SK-N-SH (cell line): ENCODE measurements at regions not wholly inside any gene's neighbourhood (a gene's known extent, or its start where the extent isn't known, plus 50 kb on each side); places are given as distances from the start of the nearest gene placed in this dataset.

ENCODE experiments used
- CTCF ChIA-PET: fragments of 300-600, 350-600 bp; formaldehyde crosslinking; extraction: SDS; loops from one replicate; lab custom pipeline; 2021; lab: Yijun Ruan, JAX
- POLR2A ChIA-PET: fragments of 350-600 bp; sonication (Branson Sonifier 250); formaldehyde crosslinking; extraction: SDS; loops from one replicate; lab custom pipeline; 2020; ENCODE audit warnings: antibody characterized with exemption, inconsistent platforms; lab: Yijun Ruan, JAX
- DNase-seq: peaks from one replicate; pipeline ENCODE4 v3.0.0; 2012
- H2AFZ ChIP-seq: fragments of 200-600 bp; sonication (generic); 2 replicates; pipeline ENCODE4 v1.8.1; 2016; ENCODE audit warnings: antibody characterized with exemption, mild to moderate bottlenecking, low read depth
- H3F3A ChIP-seq: fragments of 200-600 bp; sonication (generic); replicated peaks from 2 replicates; pipeline ENCODE3; 2016; ENCODE audit warnings: antibody characterized with exemption, mild to moderate bottlenecking; ENCODE audit not compliant: insufficient read depth
- H3K27ac ChIP-seq, 2 experiments: fragments of 200-500 bp in 1 of 2; fragments of 200-600 bp in 1 of 2; sonication (Bioruptor generic) in 1 of 2; sonication (generic), shearing (Covaris generic) in 1 of 2; 2 replicates each; pipeline versions ENCODE4 v1.5.1 to v1.6.1; 2014 to 2016; ENCODE audit warnings: low read depth in 2 of 2, inconsistent platforms in 1 of 2, low read length in 1 of 2, mild to moderate bottlenecking in 1 of 2, mixed read lengths in 1 of 2
- H3K27me3 ChIP-seq: fragments of 200-600 bp; sonication (generic), shearing (Covaris generic); 2 replicates; pipeline ENCODE4 v1.6.1; 2016; ENCODE audit warnings: mixed run types; ENCODE audit not compliant: insufficient read depth
- H3K36me3 ChIP-seq, 2 experiments: fragments of 200-500 bp in 1 of 2; fragments of 200-600 bp in 1 of 2; sonication (Bioruptor generic) in 1 of 2; sonication (generic) in 1 of 2; replicated peaks in 1 of 2; 2 replicates each; pipeline versions ENCODE3 to v1.5.1; 2014 to 2016; ENCODE audit warnings: low read length in 1 of 2, mild to moderate bottlenecking in 1 of 2; ENCODE audit not compliant: insufficient read depth in 2 of 2, control insufficient read depth in 1 of 2
- H3K4me1 ChIP-seq, 2 experiments: fragments of 200-500 bp in 1 of 2; fragments of 200-600 bp in 1 of 2; sonication (Bioruptor generic) in 1 of 2; sonication (generic), shearing (Covaris generic) in 1 of 2; 2 replicates each; pipeline versions ENCODE4 v1.5.1 to v1.6.1; 2014 to 2016; ENCODE audit warnings: low read depth in 1 of 2, low read length in 1 of 2, mixed run types in 1 of 2; ENCODE audit not compliant: insufficient read depth in 2 of 2, control insufficient read depth in 1 of 2
- H3K4me2 ChIP-seq: fragments of 200-600 bp; sonication (generic), shearing (Covaris generic); 2 replicates; pipeline ENCODE4 v1.6.1; 2017; ENCODE audit warnings: mixed run types
- H3K4me3 ChIP-seq, 2 experiments: fragments of 200-500 bp in 1 of 2; fragments of 200-600 bp in 1 of 2; sonication (Bioruptor generic) in 1 of 2; sonication (generic), shearing (Covaris generic) in 1 of 2; 2 replicates each; pipeline versions ENCODE4 v1.5.1 to v1.8.1; 2014 to 2016; ENCODE audit warnings: low read depth in 2 of 2, inconsistent platforms in 1 of 2, low read length in 1 of 2, mild to moderate bottlenecking in 1 of 2, mixed read lengths in 1 of 2, moderate library complexity in 1 of 2
- H3K79me2 ChIP-seq: fragments of 200-600 bp; sonication (generic); 2 replicates; pipeline ENCODE4 v1.8.1; 2017; ENCODE audit warnings: mild to moderate bottlenecking; ENCODE audit not compliant: insufficient read depth
- H3K9ac ChIP-seq: fragments of 200-600 bp; sonication (generic); 2 replicates; pipeline ENCODE4 v1.6.1; 2017; ENCODE audit warnings: mixed run types
- H3K9me2 ChIP-seq: fragments of 200-600 bp; sonication (generic); 2 replicates; pipeline ENCODE4 v1.6.1; 2017; ENCODE audit warnings: mixed run types
- H3K9me3 ChIP-seq: fragments of 200-600 bp; sonication (generic); 2 replicates; pipeline ENCODE4 v1.6.1; 2017; ENCODE audit warnings: mixed run types, mild to moderate bottlenecking, moderate library complexity
- H4K20me1 ChIP-seq: fragments of 200-600 bp; sonication (generic); 2 replicates; pipeline ENCODE4 v1.6.1; 2017; ENCODE audit warnings: mild to moderate bottlenecking, mixed run types; ENCODE audit not compliant: insufficient read depth
- CHD2 ChIP-seq: fragments of 150-350 bp; IDR thresholded peaks from 2 replicates; pipeline ENCODE4 v1.6.1; 2018; ENCODE audit warnings: low read length; ENCODE audit not compliant: partially characterized antibody
- ELF1 ChIP-seq: IDR thresholded peaks from 2 replicates; pipeline ENCODE4 v1.4.0; 2012
- EP300 ChIP-seq, 2 experiments: IDR thresholded peaks; 2 replicates each; pipeline versions ENCODE4 v1.4.0 to v1.6.1; 2012; ENCODE audit warnings: borderline replicate concordance in 1 of 2, low read depth in 1 of 2, low read length in 1 of 2
- FOSL2 ChIP-seq: IDR thresholded peaks from 2 replicates; pipeline ENCODE4 v1.4.0; 2012; ENCODE audit warnings: low read depth, mild to moderate bottlenecking, moderate library complexity, borderline replicate concordance
- FOXJ3 ChIP-seq: sonication (generic); formaldehyde crosslinking; IDR thresholded peaks from 2 replicates; pipeline ENCODE4 v1.5.1; 2020; ENCODE audit warnings: mild to moderate bottlenecking, missing genetic modification reagents
- GABPA ChIP-seq: IDR thresholded peaks from 2 replicates; pipeline ENCODE4 v1.4.0; 2012; ENCODE audit warnings: low read depth, mild to moderate bottlenecking
- IRF3 ChIP-seq: fragments of 150-350 bp; IDR thresholded peaks from 2 replicates; pipeline ENCODE4 v1.6.1; 2016; ENCODE audit warnings: mild to moderate bottlenecking, low read depth, low read length
- MEF2A ChIP-seq: IDR thresholded peaks from 2 replicates; pipeline ENCODE4 v1.4.0; 2012; ENCODE audit warnings: low read depth, borderline replicate concordance
- NFIC ChIP-seq: IDR thresholded peaks from 2 replicates; pipeline ENCODE4 v1.4.0; 2012; ENCODE audit warnings: borderline replicate concordance
- NRF1 ChIP-seq: IDR thresholded peaks from 2 replicates; pipeline ENCODE4 v1.6.1; 2012; ENCODE audit warnings: low read depth, mild to moderate bottlenecking, low read length
- RAD21 ChIP-seq: IDR thresholded peaks from 2 replicates; pipeline ENCODE4 v1.6.1; 2012; ENCODE audit warnings: mild to moderate bottlenecking, low read length
- RCOR1 ChIP-seq: fragments of 150-350 bp; IDR thresholded peaks from 2 replicates; pipeline ENCODE4 v1.6.1; 2017; ENCODE audit warnings: antibody characterized with exemption, low read length
- REST ChIP-seq: IDR thresholded peaks from 2 replicates; pipeline ENCODE4 v1.6.1; 2012; ENCODE audit warnings: mild to moderate bottlenecking, low read depth, low read length, moderate library complexity
- RFX5 ChIP-seq: IDR thresholded peaks from 2 replicates; pipeline ENCODE4 v1.6.1; 2012; ENCODE audit warnings: mild to moderate bottlenecking, improper control_type of control experiment, low read length
- TEAD4 ChIP-seq: IDR thresholded peaks from 2 replicates; pipeline ENCODE4 v1.4.0; 2012; ENCODE audit warnings: mild to moderate bottlenecking, borderline replicate concordance; ENCODE audit not compliant: insufficient read depth
- USF2 ChIP-seq: fragments of 150-350 bp; IDR thresholded peaks from 2 replicates; pipeline ENCODE4 v1.6.1; 2017; ENCODE audit warnings: antibody characterized with exemption, low read length, low read depth, borderline replicate concordance
- YY1 ChIP-seq: IDR thresholded peaks from 2 replicates; pipeline ENCODE4 v1.4.0; 2012; ENCODE audit warnings: low read depth, mild to moderate bottlenecking
- WGBS: methylation state at CpG from one replicate; pipeline ENCODE4 v1.1.6; 2017; ENCODE audit warnings: low lambda C conversion rate; 5-methylcytosine and 5-hydroxymethylcytosine counted together
- TF ChIP-seq, protein P1 (sequence below): IDR thresholded peaks from 2 replicates; pipeline ENCODE4 v1.4.0; 2012; ENCODE audit warnings: low read depth, borderline replicate concordance

DNA sequence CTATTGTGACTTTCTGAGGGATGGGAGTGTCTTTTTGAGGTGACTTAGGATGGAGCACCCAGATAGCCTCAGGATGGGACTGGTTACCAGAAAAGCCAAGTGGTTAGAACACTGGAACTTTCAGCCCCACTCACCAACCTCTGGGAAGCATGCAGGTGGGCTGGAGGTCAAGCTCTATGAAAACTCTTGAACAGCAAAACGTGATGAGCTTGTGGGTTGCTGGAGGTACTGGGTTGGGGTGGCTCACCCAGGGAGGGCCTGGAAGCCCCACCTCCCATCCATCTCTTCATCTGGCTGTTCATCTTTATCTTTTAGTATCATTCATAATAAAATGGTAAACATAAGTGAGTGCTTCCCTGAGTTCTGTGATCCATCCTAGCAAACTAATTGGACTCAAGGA lies 216.4 kb downstream of the SPP2 start:
- Histone ChIP-seq H3K9me3 (no peaks in the 10 kb centered on the region), H4K20me1 (no peaks in the 10 kb centered on the region), H3K4me3 (no peak overlapping the region)
- CTCF ChIA-PET, result interaction anchor here (1.0 to 1.3 kb wide), 2 partner anchors 25 to 233 kb away, joined by 3 to 4 read pairs; no protein-coding TSS in a partner anchor
- TF ChIP-seq CHD2 (no peak), MEF2A (no peak), FOXJ3 (CRISPR knock-in tag) (no peak), GABPA (no peak), FOSL2 (no peak), RCOR1 (no peak), NRF1 (no peak), RAD21 (no peak), IRF3 (no peak), TEAD4 (no peak), RFX5 (no peak), YY1 (no peak)
- TF ChIP-seq, all 33 proteins: peak for 0
- Histone ChIP-seq H3K79me2 (no peaks in the 10 kb centered on the region), H3K4me1 (no peaks in the 10 kb centered on the region), H3K9me2 (no peaks in the 10 kb centered on the region), H3K36me3 (no peaks in the 10 kb centered on the region), H3K27me3 (no peaks in the 10 kb centered on the region), H3K4me2 (no peak overlapping the region), H3K27ac (no peak overlapping the region), H2AFZ (no peak overlapping the region), H3F3A (no peaks in the 10 kb centered on the region), H3K9ac (no peak overlapping the region)
- no peak for DNase-seq
- 64% methylated on average over 1 of the region's 1 CpG for WGBS
- POLR2A ChIA-PET, result no interaction called here

- H3K9me2 ChIP-seq, result no peaks in the 10 kb centered on the region
- H3K9ac ChIP-seq, result no peak overlapping the region
- H3K27me3 ChIP-seq, result no peaks in the 10 kb centered on the region
- H3K4me3 ChIP-seq, result no peak overlapping the region
- H3K27ac ChIP-seq, result no peak overlapping the region
- H3K4me2 ChIP-seq, result no peak overlapping the region
- no peaks in the 10 kb centered on the region for H3K36me3 ChIP-seq
- no peaks in the 10 kb centered on the region for H3K4me1 ChIP-seq
- no peaks in the 10 kb centered on the region for H3K9me3 ChIP-seq
- DNase-seq, result no peak
- H4K20me1 ChIP-seq, result no peaks in the 10 kb centered on the region
- WGBS, result 96% methylated on average over 2 of the region's 2 CpGs
- H3F3A ChIP-seq, result no peaks in the 10 kb centered on the region
- POLR2A ChIA-PET, result no interaction called here
- H3K79me2 ChIP-seq, result no peaks in the 10 kb centered on the region
- H2AFZ ChIP-seq, result no peak overlapping the region
- CTCF ChIA-PET, result no interaction called here
- TF ChIP-seq FOSL2 (no peak), EP300 (IDR thresholded peaks at IDR 0.05; ENCODE audit: borderline replicate concordance in 1 of 2, low read depth in 1 of 2, low read length in 1 of 2) (no peak), NFIC (no peak), USF2 (no peak), MEF2A (no peak), ELF1 (no peak), TEAD4 (no peak), REST (no peak), IRF3 (no peak)
- TF ChIP-seq, protein P1, sequence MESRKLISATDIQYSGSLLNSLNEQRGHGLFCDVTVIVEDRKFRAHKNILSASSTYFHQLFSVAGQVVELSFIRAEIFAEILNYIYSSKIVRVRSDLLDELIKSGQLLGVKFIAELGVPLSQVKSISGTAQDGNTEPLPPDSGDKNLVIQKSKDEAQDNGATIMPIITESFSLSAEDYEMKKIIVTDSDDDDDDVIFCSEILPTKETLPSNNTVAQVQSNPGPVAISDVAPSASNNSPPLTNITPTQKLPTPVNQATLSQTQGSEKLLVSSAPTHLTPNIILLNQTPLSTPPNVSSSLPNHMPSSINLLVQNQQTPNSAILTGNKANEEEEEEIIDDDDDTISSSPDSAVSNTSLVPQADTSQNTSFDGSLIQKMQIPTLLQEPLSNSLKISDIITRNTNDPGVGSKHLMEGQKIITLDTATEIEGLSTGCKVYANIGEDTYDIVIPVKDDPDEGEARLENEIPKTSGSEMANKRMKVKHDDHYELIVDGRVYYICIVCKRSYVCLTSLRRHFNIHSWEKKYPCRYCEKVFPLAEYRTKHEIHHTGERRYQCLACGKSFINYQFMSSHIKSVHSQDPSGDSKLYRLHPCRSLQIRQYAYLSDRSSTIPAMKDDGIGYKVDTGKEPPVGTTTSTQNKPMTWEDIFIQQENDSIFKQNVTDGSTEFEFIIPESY, result no peak
Observed at GRCh38 chr2:234265206-234265605, 214.7 kb downstream of the SPP2 start.
